ENCODE measurements at regions not wholly inside any gene's neighbourhood (a gene's known extent, or its start where the extent isn't known, plus 50 kb on each side); places are given as distances from the start of the nearest gene placed in this dataset.

GRCh38 chr19:31943778-31944177 is 401.6 kb upstream of the ZNF507 start:
- no peak for TF ChIP-seq CTCF (IDR thresholded peaks at IDR 0.05; ENCODE audit: low read length)
- TF ChIP-seq EZH2 (optimal IDR thresholded peaks at IDR 0.05; ENCODE audit: low read depth, low read length), result no peak
- TF ChIP-seq EZH2phosphoT487 (IDR thresholded peaks at IDR 0.05; ENCODE audit: low read length), result no peak

All from MM.1S (cell line).